22Rv1 (cell line): ENCODE measurements at regions not wholly inside any gene's neighbourhood (a gene's known extent, or its start where the extent isn't known, plus 50 kb on each side); places are given as distances from the start of the nearest gene placed in this dataset.

Source experiments
- ZFX ChIP-seq: fragments of 450-650 bp; IDR thresholded peaks from 2 replicates; pipeline ENCODE4 v1.6.1; 2017; ENCODE audit warnings: antibody characterized with exemption, borderline replicate concordance
- TF ChIP-seq, protein P1 (sequence below): fragments of 450-650 bp; IDR thresholded peaks from 2 replicates; pipeline ENCODE4 v1.5.1; 2017; ENCODE audit warnings: mild to moderate bottlenecking

DNA sequence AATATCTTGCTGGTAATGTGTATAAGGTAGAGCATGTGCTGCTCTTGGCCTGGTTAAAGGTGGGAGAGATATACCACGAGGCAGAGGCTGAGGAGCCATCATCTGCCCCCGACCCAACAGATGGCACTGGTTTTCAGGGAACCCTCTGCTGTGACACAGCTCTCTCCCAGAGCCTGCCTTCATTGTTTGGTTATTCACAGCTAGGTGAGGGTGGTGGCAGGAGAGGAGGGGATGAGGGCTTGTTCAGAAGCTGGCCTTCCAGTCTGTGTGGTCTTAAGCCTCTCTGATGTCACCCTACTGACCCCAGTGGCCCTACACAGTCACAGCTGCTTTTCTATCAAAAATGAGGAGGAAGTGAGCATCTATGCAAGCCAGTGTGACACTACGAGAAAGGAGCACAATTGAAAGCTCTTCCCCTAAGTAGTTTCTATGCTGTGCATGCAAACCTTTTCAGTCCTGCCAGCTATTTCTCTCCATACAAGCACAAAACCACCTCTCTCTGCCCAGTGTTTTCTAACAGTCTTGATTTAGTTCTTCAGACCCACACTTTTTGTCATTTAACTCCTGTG lies 258.4 kb upstream of the AGTR1 start:
- TF ChIP-seq, protein P1, sequence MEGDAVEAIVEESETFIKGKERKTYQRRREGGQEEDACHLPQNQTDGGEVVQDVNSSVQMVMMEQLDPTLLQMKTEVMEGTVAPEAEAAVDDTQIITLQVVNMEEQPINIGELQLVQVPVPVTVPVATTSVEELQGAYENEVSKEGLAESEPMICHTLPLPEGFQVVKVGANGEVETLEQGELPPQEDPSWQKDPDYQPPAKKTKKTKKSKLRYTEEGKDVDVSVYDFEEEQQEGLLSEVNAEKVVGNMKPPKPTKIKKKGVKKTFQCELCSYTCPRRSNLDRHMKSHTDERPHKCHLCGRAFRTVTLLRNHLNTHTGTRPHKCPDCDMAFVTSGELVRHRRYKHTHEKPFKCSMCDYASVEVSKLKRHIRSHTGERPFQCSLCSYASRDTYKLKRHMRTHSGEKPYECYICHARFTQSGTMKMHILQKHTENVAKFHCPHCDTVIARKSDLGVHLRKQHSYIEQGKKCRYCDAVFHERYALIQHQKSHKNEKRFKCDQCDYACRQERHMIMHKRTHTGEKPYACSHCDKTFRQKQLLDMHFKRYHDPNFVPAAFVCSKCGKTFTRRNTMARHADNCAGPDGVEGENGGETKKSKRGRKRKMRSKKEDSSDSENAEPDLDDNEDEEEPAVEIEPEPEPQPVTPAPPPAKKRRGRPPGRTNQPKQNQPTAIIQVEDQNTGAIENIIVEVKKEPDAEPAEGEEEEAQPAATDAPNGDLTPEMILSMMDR = no peak
- no peak for TF ChIP-seq ZFX
